Left ventricle myocardium inferior (tissue), 1 donor: ENCODE measurements at regions not wholly inside any gene's neighbourhood (a gene's known extent, or its start where the extent isn't known, plus 50 kb on each side); places are given as distances from the start of the nearest gene placed in this dataset.

ENCODE experiments used
- DNase-seq: peaks from one replicate; pipeline ENCODE4 v3.0.0-alpha.2; 2020
- H3K27ac ChIP-seq: fragments of 200-600 bp; replicated peaks from 2 replicates; pipeline ENCODE4 v1.8.0; 2021
- H3K27me3 ChIP-seq: fragments of 200-600 bp; 2 replicates; pipeline ENCODE4 v1.8.0; 2021; ENCODE audit warnings: low read depth
- H3K36me3 ChIP-seq: fragments of 200-600 bp; 2 replicates; pipeline ENCODE4 v1.8.0; 2021
- H3K4me1 ChIP-seq: fragments of 200-600 bp; 2 replicates; pipeline ENCODE4 v1.8.0; 2021
- H3K4me3 ChIP-seq: fragments of 200-600 bp; 2 replicates; pipeline ENCODE4 v1.8.0; 2021; ENCODE audit warnings: mild to moderate bottlenecking, moderate library complexity
- H3K9me3 ChIP-seq: fragments of 200-600 bp; replicated peaks from 2 replicates; pipeline ENCODE4 v1.8.0; 2021
- CTCF ChIP-seq: fragments of 200-600 bp; IDR thresholded peaks from 2 replicates; pipeline ENCODE4 v1.8.0; 2021; ENCODE audit warnings: antibody characterized with exemption, mild to moderate bottlenecking, borderline replicate concordance
- intact Hi-C: fragments of 100-400 bp; cut with micrococcal nuclease; formaldehyde crosslinking; loops from one replicate; pipeline ENCODE4 v1.11.0; 2022
- donor health status: DM: no; HTN: yes; CAD: no; lungs with severe emphysema.

DNA sequence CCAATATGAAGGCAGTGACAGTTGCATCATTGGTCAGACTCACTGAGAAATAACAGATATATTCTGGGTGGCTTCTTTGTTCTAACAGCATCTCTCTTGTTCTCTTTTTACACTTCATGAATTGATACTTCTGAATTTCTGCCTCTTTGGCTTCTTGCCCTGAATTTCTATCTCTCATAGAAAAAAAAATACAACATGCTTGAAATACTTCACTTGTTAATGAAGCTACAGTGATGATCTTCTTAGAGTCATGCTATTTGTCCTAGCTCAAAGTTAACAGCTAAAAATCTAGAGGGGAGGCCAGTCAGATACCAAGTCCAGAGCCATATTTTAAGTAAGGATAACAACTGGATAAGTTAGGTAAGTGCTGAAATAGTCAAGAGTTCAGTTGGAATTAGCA, 597.2 kb upstream of the AGTR1 start:
- intact Hi-C loops, result no loop called here
- no peak for TF ChIP-seq CTCF

GRCh38 chr3:148101061-148101460, 596.6 kb upstream of the AGTR1 start:
- no peak for DNase-seq
- TF ChIP-seq CTCF, result no peak
- Histone ChIP-seq H3K27me3 (no peaks in the 10 kb centered on the region), H3K36me3 (no peaks in the 10 kb centered on the region), H3K27ac (no peak overlapping the region), H3K9me3 (no peaks in the 10 kb centered on the region), H3K4me3 (no peak overlapping the region), H3K4me1 (no peaks in the 10 kb centered on the region)
- intact Hi-C loops, result no loop called here

More for the DNA sequence above, 597.2 kb upstream of the AGTR1 start:
- Histone ChIP-seq H3K27me3 (no peaks in the 10 kb centered on the region), H3K36me3 (no peaks in the 10 kb centered on the region), H3K9me3 (no peaks in the 10 kb centered on the region), H3K4me3 (no peak overlapping the region), H3K4me1 (no peaks in the 10 kb centered on the region), H3K27ac (no peak overlapping the region)
- no peak for DNase-seq

DNA sequence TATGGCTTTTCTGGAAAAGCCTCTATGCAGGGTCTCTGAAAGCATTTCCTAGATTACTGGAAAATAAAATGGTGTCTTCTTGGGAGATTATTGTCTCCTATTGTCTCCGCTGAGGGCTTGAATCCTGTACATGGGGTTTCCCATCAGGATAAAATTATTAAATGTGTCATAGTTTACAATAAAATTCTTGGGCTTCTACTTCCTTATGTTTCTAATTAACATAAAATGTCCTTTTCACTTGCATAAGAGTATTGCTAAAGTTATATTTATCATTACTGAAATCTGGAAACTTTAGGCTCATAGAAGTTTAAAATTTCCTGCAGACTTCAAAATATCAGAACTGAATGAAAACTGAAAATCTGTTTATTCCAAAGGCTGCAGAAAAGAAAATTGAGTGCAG, 595.5 kb upstream of the AGTR1 start:
- no peak overlapping the region for H3K27ac ChIP-seq
- intact Hi-C loops, result no loop called here
- no peaks in the 10 kb centered on the region for H3K27me3 ChIP-seq

DNA sequence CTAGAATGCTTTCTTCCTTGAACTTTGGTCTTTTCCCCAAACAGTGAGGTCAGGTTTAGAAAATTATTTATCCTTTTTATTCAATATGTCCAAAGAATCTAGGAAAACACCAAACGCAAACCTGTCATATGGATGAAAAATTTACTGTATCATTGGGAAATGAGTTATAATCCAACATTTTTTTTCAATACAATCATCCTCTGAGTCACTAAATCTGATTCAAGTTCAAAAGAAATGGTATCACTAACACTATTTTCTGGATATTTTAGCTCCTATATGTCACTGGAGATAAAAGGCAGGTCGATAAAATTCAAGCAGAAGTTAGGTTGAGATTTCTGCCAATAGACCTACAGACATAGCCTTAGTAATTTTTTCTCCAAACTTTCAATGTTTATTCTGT, 591.6 kb upstream of the AGTR1 start:
- Histone ChIP-seq H3K36me3 (no peaks in the 10 kb centered on the region), H3K27ac (no peak overlapping the region), H3K9me3 (no peaks in the 10 kb centered on the region), H3K4me1 (no peaks in the 10 kb centered on the region), H3K4me3 (no peak overlapping the region), H3K27me3 (no peaks in the 10 kb centered on the region)
- intact Hi-C loops, result no loop called here
- TF ChIP-seq CTCF, result no peak
- no peak for DNase-seq

More for the DNA sequence above, 595.5 kb upstream of the AGTR1 start:
- Histone ChIP-seq H3K9me3 (no peaks in the 10 kb centered on the region), H3K36me3 (no peaks in the 10 kb centered on the region), H3K4me3 (no peak overlapping the region), H3K4me1 (no peaks in the 10 kb centered on the region)
- no peak for DNase-seq
- TF ChIP-seq CTCF, result no peak

- intact Hi-C loops, result no loop called here
- Histone ChIP-seq H3K4me1 (no peaks in the 10 kb centered on the region), H3K27me3 (no peaks in the 10 kb centered on the region), H3K27ac (no peak overlapping the region), H3K36me3 (no peaks in the 10 kb centered on the region), H3K9me3 (no peaks in the 10 kb centered on the region), H3K4me3 (no peak overlapping the region)
- no peak for TF ChIP-seq CTCF
- DNase-seq, result no peak
Observed at GRCh38 chr3:148126956-148127355, 570.7 kb upstream of the AGTR1 start.

GRCh38 chr3:148128136-148128535, 569.6 kb upstream of the AGTR1 start:
- no peak for TF ChIP-seq CTCF
- Histone ChIP-seq H3K4me3 (no peak overlapping the region), H3K27me3 (no peaks in the 10 kb centered on the region), H3K27ac (no peak overlapping the region), H3K36me3 (no peaks in the 10 kb centered on the region), H3K4me1 (no peaks in the 10 kb centered on the region), H3K9me3 (no peaks in the 10 kb centered on the region)
- no peak for DNase-seq
- intact Hi-C loops, result no loop called here
